B cell (primary cell): ENCODE measurements at regions not wholly inside any gene's neighbourhood (a gene's known extent, or its start where the extent isn't known, plus 50 kb on each side); places are given as distances from the start of the nearest gene placed in this dataset.

Source experiments
- ATAC-seq: fragments of 200-7000 bp; cut with Tn5 transposase; one replicate; pipeline ENCODE4 v1.10.0; 2021; ENCODE audit warnings: low read depth, mild to moderate bottlenecking, moderate number of reproducible peaks, moderate library complexity
- CTCF ChIA-PET: fragments of 350-600 bp; sonication (Branson Sonifier 250); formaldehyde crosslinking; loops from one replicate; lab custom pipeline; 2021; ENCODE audit warnings: antibody characterized with exemption, inconsistent platforms; lab: Charles Lee
- POLR2A ChIA-PET: fragments of 350-600 bp; sonication (Branson Sonifier 250); formaldehyde crosslinking; loops from one replicate; lab custom pipeline; 2021; ENCODE audit warnings: antibody characterized with exemption; lab: Charles Lee
- DNase-seq: peaks from one replicate; pipeline ENCODE4 v3.0.0; 2013
- H2AFZ ChIP-seq: 2 replicates; pipeline ENCODE4 v1.6.1; 2012; ENCODE audit warnings: mild to moderate bottlenecking, low read depth, low read length; ENCODE audit not compliant: insufficient read depth, poor library complexity, severe bottlenecking
- H3K27ac ChIP-seq, 2 donors: 1 replicate in 1 of 2; 2 replicates in 1 of 2; pipeline ENCODE4 v1.5.1; 2012 to 2013; ENCODE audit warnings: low read length in 2 of 2, mild to moderate bottlenecking in 2 of 2, moderate library complexity in 1 of 2
- H3K27me3 ChIP-seq, 4 experiments: fragments of 200-600 bp in 1 of 4; sonication (generic) in 1 of 4; replicated peaks in 1 of 4; 1 replicate in 2 of 4; 2 replicates in 2 of 4; pipeline versions ENCODE4 v1.6.1 to v1.7.0; 2013 to 2016; ENCODE audit warnings: low read length in 3 of 4, mild to moderate bottlenecking in 2 of 4, mixed read lengths in 1 of 4, moderate library complexity in 1 of 4; ENCODE audit not compliant: insufficient read depth in 4 of 4, control insufficient read depth in 3 of 4; ENCODE audit errors: control extremely low read depth in 1 of 4
- H3K36me3 ChIP-seq, 2 experiments: replicated peaks in 1 of 2; 1 replicate in 1 of 2; 2 replicates in 1 of 2; pipeline versions ENCODE4 v1.6.1 to v1.7.1; 2013; ENCODE audit warnings: low read length in 1 of 2; ENCODE audit not compliant: insufficient read depth in 2 of 2, control insufficient read depth in 1 of 2; ENCODE audit errors: control extremely low read depth in 1 of 2, extremely low read depth in 1 of 2
- H3K4me1 ChIP-seq, 2 donors: fragments of 200-600 bp in 1 of 2; sonication (generic) in 1 of 2; 1 replicate in 1 of 2; 2 replicates in 1 of 2; pipeline versions ENCODE4 v1.5.1 to v1.6.1; 2013 to 2017; ENCODE audit warnings: low read length in 2 of 2; ENCODE audit not compliant: control insufficient read depth in 2 of 2, insufficient read depth in 2 of 2
- H3K4me2 ChIP-seq: replicated peaks from 2 replicates; pipeline ENCODE3; 2012; ENCODE audit warnings: mild to moderate bottlenecking, low read depth, low read length; ENCODE audit not compliant: poor library complexity, severe bottlenecking
- H3K4me3 ChIP-seq, 5 experiments: fragments of 200-600 bp in 1 of 5; sonication (generic) in 1 of 5; 1 replicate in 3 of 5; 2 replicates in 2 of 5; pipeline versions ENCODE4 v1.5.1 to v1.7.0; 2011 to 2016; ENCODE audit warnings: low read length in 4 of 5, mild to moderate bottlenecking in 4 of 5, low read depth in 2 of 5, control low read depth in 1 of 5, moderate library complexity in 1 of 5; ENCODE audit not compliant: insufficient read depth in 1 of 5; ENCODE audit errors: control extremely low read depth in 1 of 5, extremely low read depth in 1 of 5
- H3K79me2 ChIP-seq: fragments of 200-600 bp; sonication (generic); one replicate; pipeline ENCODE4 v1.6.0; 2016; ENCODE audit warnings: low read length; ENCODE audit not compliant: control insufficient read depth, insufficient read depth
- H3K9ac ChIP-seq: fragments of 200-600 bp; sonication (generic); 2 replicates; pipeline ENCODE4 v1.6.1; 2017; ENCODE audit warnings: mild to moderate bottlenecking, low read length, moderate library complexity
- H3K9me3 ChIP-seq, 3 donors: one replicate each; pipeline versions ENCODE4 v1.6.1 to v1.7.1; 2013; ENCODE audit warnings: low read length in 2 of 3; ENCODE audit not compliant: control insufficient read depth in 2 of 3, insufficient read depth in 1 of 3; ENCODE audit errors: control extremely low read depth in 1 of 3
- H4K20me1 ChIP-seq: 2 replicates; pipeline ENCODE4 v1.6.0; 2012; ENCODE audit warnings: mild to moderate bottlenecking, low read length; ENCODE audit not compliant: insufficient read depth, control insufficient read depth, poor library complexity, severe bottlenecking
- H3K27ac Mint-ChIP-seq: one replicate; pipeline ENCODE4 v1.8.0; 2021; ENCODE audit warnings: mixed read lengths
- H3K27me3 Mint-ChIP-seq: one replicate; pipeline ENCODE4 v1.8.0; 2021; ENCODE audit warnings: mixed read lengths
- H3K4me1 Mint-ChIP-seq: one replicate; pipeline ENCODE4 v1.8.0; 2021; ENCODE audit warnings: mixed read lengths
- H3K4me3 Mint-ChIP-seq: one replicate; pipeline ENCODE4 v1.8.0; 2021; ENCODE audit warnings: mixed read lengths
- H3K9me3 Mint-ChIP-seq: one replicate; pipeline ENCODE4 v1.8.0; 2022; ENCODE audit warnings: mixed read lengths; ENCODE audit not compliant: insufficient read depth
- CTCF ChIP-seq: fragments of 200-600 bp; IDR thresholded peaks from one replicate; pipeline ENCODE4 v1.8.0; 2022; ENCODE audit warnings: antibody characterized with exemption, mild to moderate bottlenecking
- EZH2 ChIP-seq: IDR thresholded peaks from 2 replicates; pipeline ENCODE4 v1.6.1; 2012; ENCODE audit warnings: borderline replicate concordance, low read depth, mild to moderate bottlenecking, moderate library complexity, low read length; ENCODE audit not compliant: insufficient read depth, poor library complexity, severe bottlenecking
- WGBS: methylation state at CpG from one replicate; pipeline ENCODE4 v1.1.5; 2013; ENCODE audit warnings: missing lambda C conversion rate; ENCODE audit not compliant: insufficient coverage; 5-methylcytosine and 5-hydroxymethylcytosine counted together
- intact Hi-C: fragments of 100-400 bp; cut with micrococcal nuclease; formaldehyde crosslinking; loops from one replicate; pipeline ENCODE4 v1.10.0; 2022

- TF ChIP-seq CTCF (no peak), EZH2 (no peak)
- H3K9me3 ChIP-seq: no peaks in the 10 kb centered on the region
- no peak overlapping the region for H3K4me3 ChIP-seq
- H3K9ac ChIP-seq: no peak overlapping the region
- H4K20me1 ChIP-seq: no peaks in the 10 kb centered on the region
- H3K4me3 Mint-ChIP-seq: no peak overlapping the region
- H3K27me3 Mint-ChIP-seq: no peaks in the 10 kb centered on the region
- H3K4me1 ChIP-seq: no peaks in the 10 kb centered on the region
- H3K27ac ChIP-seq: no peak overlapping the region
- DNase-seq (no peak), ATAC-seq (no peak)
- H3K27ac Mint-ChIP-seq: no peak overlapping the region
- no peaks in the 10 kb centered on the region for H3K4me1 Mint-ChIP-seq
- ChIA-PET POLR2A (no interaction called here), CTCF (no interaction called here)
- no peak overlapping the region for H3K4me2 ChIP-seq
- 89% methylated on average over 1 of the region's 6 CpGs for WGBS
- no peaks in the 10 kb centered on the region for H3K79me2 ChIP-seq
- intact Hi-C loops: no loop called here
- H3K9me3 Mint-ChIP-seq: no peaks in the 10 kb centered on the region
- H2AFZ ChIP-seq: no peak overlapping the region
- H3K36me3 ChIP-seq: no peaks in the 10 kb centered on the region
- no peaks in the 10 kb centered on the region for H3K27me3 ChIP-seq
Measured at GRCh38 chr4:19540859-19541540, 710.7 kb upstream of the SLIT2 start.

GRCh38 chr4:19539201-19539600 is 712.5 kb upstream of the SLIT2 start:
- Histone ChIP-seq H3K4me1 (no peaks in the 10 kb centered on the region), H2AFZ (no peak overlapping the region), H3K27ac (no peak overlapping the region), H3K4me2 (no peak overlapping the region), H3K79me2 (no peaks in the 10 kb centered on the region), H3K27me3 (no peaks in the 10 kb centered on the region), H3K9ac (no peak overlapping the region), H3K36me3 (no peaks in the 10 kb centered on the region), H3K9me3 (no peaks in the 10 kb centered on the region), H3K4me3 (no peak overlapping the region), H4K20me1 (no peaks in the 10 kb centered on the region)
- POLR2A ChIA-PET: no interaction called here
- H3K4me1 Mint-ChIP-seq: no peaks in the 10 kb centered on the region
- WGBS: no CpG with 5 or more reads among the region's 3 CpGs
- no peaks in the 10 kb centered on the region for H3K9me3 Mint-ChIP-seq
- H3K4me3 Mint-ChIP-seq: no peak overlapping the region
- intact Hi-C loops: no loop called here
- no peak overlapping the region for H3K27ac Mint-ChIP-seq
- ATAC-seq (no peak), DNase-seq (no peak)
- TF ChIP-seq EZH2 (no peak), CTCF (no peak)
- H3K27me3 Mint-ChIP-seq: no peaks in the 10 kb centered on the region
- CTCF ChIA-PET: no interaction called here
